DOHH2 (cell line): ENCODE measurements at regions not wholly inside any gene's neighbourhood (a gene's known extent, or its start where the extent isn't known, plus 50 kb on each side); places are given as distances from the start of the nearest gene placed in this dataset.

Source experiments
- H3F3A ChIP-seq: fragments of 200-600 bp; sonication (generic), shearing (Covaris generic); 2 replicates; pipeline ENCODE4 v1.6.0; 2016; ENCODE audit warnings: antibody characterized with exemption, mild to moderate bottlenecking; ENCODE audit not compliant: control insufficient read depth, insufficient read depth
- H3K27ac ChIP-seq: fragments of 200-600 bp; sonication (generic); 2 replicates; pipeline ENCODE4 v1.5.1; 2014; ENCODE audit warnings: low read depth, mild to moderate bottlenecking, low read length, moderate library complexity
- H3K27me3 ChIP-seq: fragments of 200-600 bp; sonication (generic); 2 replicates; pipeline ENCODE4 v1.6.1; 2014; ENCODE audit warnings: mild to moderate bottlenecking, low read length, mixed read lengths; ENCODE audit not compliant: control insufficient read depth
- H3K36me3 ChIP-seq: fragments of 200-600 bp; sonication (generic); 2 replicates; pipeline ENCODE4 v1.6.1; 2014; ENCODE audit warnings: mild to moderate bottlenecking, low read length, moderate library complexity, mixed read lengths; ENCODE audit not compliant: control insufficient read depth
- H3K4me1 ChIP-seq: fragments of 200-600 bp; sonication (generic); 2 replicates; pipeline ENCODE4 v1.6.1; 2014; ENCODE audit warnings: mild to moderate bottlenecking, low read length, mixed read lengths; ENCODE audit not compliant: control insufficient read depth
- H3K4me2 ChIP-seq: fragments of 200-600 bp; sonication (generic); 2 replicates; pipeline ENCODE4 v1.6.0; 2014; ENCODE audit warnings: mild to moderate bottlenecking, low read length, moderate library complexity
- H3K4me3 ChIP-seq: fragments of 200-600 bp; sonication (generic); 2 replicates; pipeline ENCODE4 v1.5.1; 2014; ENCODE audit warnings: mild to moderate bottlenecking, low read length, mixed read lengths
- H3K79me2 ChIP-seq: fragments of 200-600 bp; sonication (generic); 2 replicates; pipeline ENCODE4 v1.6.1; 2014; ENCODE audit warnings: mild to moderate bottlenecking, low read length, mixed read lengths; ENCODE audit not compliant: control insufficient read depth
- H3K9me2 ChIP-seq: fragments of 200-600 bp; sonication (generic); replicated peaks from 2 replicates; pipeline ENCODE4 v1.6.1; 2014; ENCODE audit warnings: mild to moderate bottlenecking, low read length, mixed read lengths; ENCODE audit not compliant: control insufficient read depth
- H3K9me3 ChIP-seq: fragments of 200-600 bp; sonication (generic); 2 replicates; pipeline ENCODE4 v1.6.1; 2014; ENCODE audit warnings: antibody characterized with exemption, low read length, mixed read lengths; ENCODE audit not compliant: control insufficient read depth, insufficient read depth
- H4K20me1 ChIP-seq: fragments of 200-600 bp; sonication (generic); 2 replicates; pipeline ENCODE4 v1.6.0; 2014; ENCODE audit warnings: low read depth, mild to moderate bottlenecking, antibody characterized with exemption, low read length, moderate library complexity; ENCODE audit not compliant: control insufficient read depth, insufficient read depth
- CTCF ChIP-seq: fragments of 200-600 bp; sonication (generic); IDR thresholded peaks from one replicate; pipeline ENCODE4 v1.5.1; 2014; ENCODE audit warnings: antibody characterized with exemption, mild to moderate bottlenecking, low read depth, low read length; ENCODE audit not compliant: poor library complexity, severe bottlenecking
- EZH2phosphoT487 ChIP-seq: fragments of 200-600 bp; sonication (generic); IDR thresholded peaks from 2 replicates; pipeline ENCODE4 v1.6.1; 2017; ENCODE audit warnings: borderline replicate concordance, mild to moderate bottlenecking, antibody characterized with exemption, low read length, moderate library complexity, mixed read lengths

- H3K9me3 ChIP-seq: no peaks in the 10 kb centered on the region
Observed at GRCh38 chr2:147569426-147569825, 275.4 kb upstream of the ACVR2A start.

GRCh38 chr2:147568109-147568508 is 276.7 kb upstream of the ACVR2A start:
- Histone ChIP-seq H4K20me1 (no peaks in the 10 kb centered on the region), H3K4me2 (no peak overlapping the region), H3K36me3 (no peaks in the 10 kb centered on the region), H3F3A (no peaks in the 10 kb centered on the region), H3K27me3 (no peaks in the 10 kb centered on the region), H3K9me3 (no peaks in the 10 kb centered on the region), H3K9me2 (no peaks in the 10 kb centered on the region), H3K79me2 (no peaks in the 10 kb centered on the region), H3K27ac (no peak overlapping the region), H3K4me1 (no peaks in the 10 kb centered on the region), H3K4me3 (no peak overlapping the region)
- TF ChIP-seq EZH2phosphoT487 (no peak), CTCF (no peak)

More at GRCh38 chr2:147569426-147569825, 275.4 kb upstream of the ACVR2A start:
- Histone ChIP-seq H3K27ac (no peak overlapping the region), H3K27me3 (no peaks in the 10 kb centered on the region), H3K79me2 (no peaks in the 10 kb centered on the region), H3K4me2 (no peak overlapping the region), H3K9me2 (no peaks in the 10 kb centered on the region), H3K4me3 (no peak overlapping the region), H3K4me1 (no peaks in the 10 kb centered on the region), H3F3A (no peaks in the 10 kb centered on the region), H4K20me1 (no peaks in the 10 kb centered on the region), H3K36me3 (no peaks in the 10 kb centered on the region)
- TF ChIP-seq CTCF (no peak), EZH2phosphoT487 (no peak)

- no peak overlapping the region for H3K4me3 ChIP-seq
- H3K27me3 ChIP-seq: no peaks in the 10 kb centered on the region
- no peaks in the 10 kb centered on the region for H4K20me1 ChIP-seq
- no peak overlapping the region for H3K4me2 ChIP-seq
- no peaks in the 10 kb centered on the region for H3K9me2 ChIP-seq
- H3K4me1 ChIP-seq: no peaks in the 10 kb centered on the region
- H3F3A ChIP-seq: no peaks in the 10 kb centered on the region
- no peak overlapping the region for H3K27ac ChIP-seq
- H3K9me3 ChIP-seq: no peaks in the 10 kb centered on the region
- no peaks in the 10 kb centered on the region for H3K79me2 ChIP-seq
- no peak for TF ChIP-seq EZH2phosphoT487
- TF ChIP-seq CTCF: no peak
- no peaks in the 10 kb centered on the region for H3K36me3 ChIP-seq
Observed at GRCh38 chr2:147567136-147567535, 277.7 kb upstream of the ACVR2A start.
